RWPE2 (cell line): ENCODE measurements at regions not wholly inside any gene's neighbourhood (a gene's known extent, or its start where the extent isn't known, plus 50 kb on each side); places are given as distances from the start of the nearest gene placed in this dataset.

Source experiments
- ATAC-seq: fragments of 200-7000 bp; cut with Tn5 transposase; 3 replicates; pipeline ENCODE4 v1.9.1; 2021; ENCODE audit warnings: low read depth
- DNase-seq: peaks from one replicate; pipeline ENCODE4 v3.0.0-alpha.2; 2020; ENCODE audit warnings: low spot score
- H3K27ac ChIP-seq: fragments of 450-650 bp; 2 replicates; pipeline ENCODE4 v1.5.1; 2017; ENCODE audit warnings: mild to moderate bottlenecking; ENCODE audit not compliant: poor library complexity, severe bottlenecking
- H3K27me3 ChIP-seq: fragments of 250-450 bp; sonication (Bioruptor Pico); 2 replicates; pipeline ENCODE4 v1.5.1; 2021; ENCODE audit warnings: mild to moderate bottlenecking, moderate library complexity; ENCODE audit not compliant: insufficient read depth, poor library complexity, severe bottlenecking
- H3K36me3 ChIP-seq: fragments of 250-450 bp; sonication (Bioruptor Pico); 2 replicates; pipeline ENCODE4 v1.5.1; 2020; ENCODE audit warnings: low read depth, mild to moderate bottlenecking, moderate library complexity
- H3K4me1 ChIP-seq: fragments of 250-450 bp; sonication (Bioruptor Pico); 2 replicates; pipeline ENCODE4 v1.5.1; 2021; ENCODE audit warnings: mild to moderate bottlenecking, moderate library complexity; ENCODE audit not compliant: insufficient read depth, poor library complexity, severe bottlenecking
- H3K4me3 ChIP-seq: fragments of 250-450 bp; sonication (Bioruptor Pico); 2 replicates; pipeline ENCODE4 v1.5.1; 2021; ENCODE audit warnings: mild to moderate bottlenecking, moderate library complexity; ENCODE audit not compliant: severe bottlenecking
- H3K9me3 ChIP-seq: fragments of 250-450 bp; sonication (Bioruptor Pico); 2 replicates; pipeline ENCODE4 v1.5.1; 2021; ENCODE audit warnings: mild to moderate bottlenecking, moderate library complexity; ENCODE audit not compliant: severe bottlenecking
- CTCF ChIP-seq: fragments of 450-650 bp; IDR thresholded peaks from one replicate; pipeline ENCODE4 v1.5.1; 2017; ENCODE audit warnings: mild to moderate bottlenecking, moderate library complexity; ENCODE audit not compliant: poor library complexity, severe bottlenecking

- Histone ChIP-seq H3K4me1 (no peaks in the 10 kb centered on the region), H3K27me3 (no peaks in the 10 kb centered on the region), H3K4me3 (no peak overlapping the region), H3K9me3 (no peaks in the 10 kb centered on the region), H3K27ac (no peak overlapping the region), H3K36me3 (no peaks in the 10 kb centered on the region)
- no peak for DNase-seq
- TF ChIP-seq CTCF: no peak
- ATAC-seq: no peak
Observed at GRCh38 chr1:68328490-68328889, 96.2 kb upstream of the WLS start.

DNA sequence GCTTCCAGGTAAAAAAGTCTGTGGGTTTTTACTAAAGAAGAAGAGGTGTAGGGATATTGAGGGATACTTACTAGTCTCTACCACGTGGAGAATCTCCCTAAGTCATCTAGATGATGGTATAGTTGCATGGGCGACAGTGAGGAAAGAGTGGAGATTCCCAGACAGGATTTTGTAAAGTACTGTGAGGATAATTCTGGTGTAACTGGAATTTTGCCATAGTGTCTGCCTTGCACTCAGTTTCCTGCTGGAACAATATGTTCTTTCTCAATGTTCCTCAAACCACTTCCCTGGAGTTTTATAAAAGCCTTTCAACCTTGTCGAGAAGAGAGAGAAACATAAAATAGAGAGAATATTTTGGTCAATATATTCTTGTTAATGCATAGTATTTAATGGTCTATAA lies 95.1 kb upstream of the WLS start:
- no peak for TF ChIP-seq CTCF
- Histone ChIP-seq H3K36me3 (no peaks in the 10 kb centered on the region), H3K4me3 (no peak overlapping the region), H3K27me3 (no peaks in the 10 kb centered on the region), H3K9me3 (no peaks in the 10 kb centered on the region), H3K4me1 (no peaks in the 10 kb centered on the region), H3K27ac (no peak overlapping the region)
- ATAC-seq (no peak), DNase-seq (no peak)

- no peak for TF ChIP-seq CTCF
- ATAC-seq (no peak), DNase-seq (no peak)
- Histone ChIP-seq H3K4me1 (no peaks in the 10 kb centered on the region), H3K4me3 (no peak overlapping the region), H3K27ac (no peak overlapping the region), H3K27me3 (no peaks in the 10 kb centered on the region), H3K9me3 (no peaks in the 10 kb centered on the region), H3K36me3 (no peaks in the 10 kb centered on the region)
Observed at GRCh38 chr1:68326481-68326880, 94.2 kb upstream of the WLS start.

GRCh38 chr1:68324316-68324715 lies 92.0 kb upstream of the WLS start:
- Histone ChIP-seq H3K36me3 (no peaks in the 10 kb centered on the region), H3K4me1 (no peaks in the 10 kb centered on the region), H3K27ac (no peak overlapping the region), H3K27me3 (no peaks in the 10 kb centered on the region), H3K9me3 (no peaks in the 10 kb centered on the region), H3K4me3 (no peak overlapping the region)
- no peak for TF ChIP-seq CTCF
- no peak for DNase-seq
- ATAC-seq: no peak

GRCh38 chr1:68322837-68323687 lies 90.7 kb upstream of the WLS start:
- Histone ChIP-seq H3K27me3 (no peaks in the 10 kb centered on the region), H3K27ac (no peak overlapping the region), H3K4me3 (no peak overlapping the region), H3K36me3 (no peaks in the 10 kb centered on the region), H3K9me3 (no peaks in the 10 kb centered on the region), H3K4me1 (no peaks in the 10 kb centered on the region)
- ATAC-seq (no peak), DNase-seq (no peak)
- no peak for TF ChIP-seq CTCF
